ENCODE measurements at regions not wholly inside any gene's neighbourhood (a gene's known extent, or its start where the extent isn't known, plus 50 kb on each side); places are given as distances from the start of the nearest gene placed in this dataset.
A peak's percentile ranks its signal among the peaks of the same experiment; 100 is the strongest.

DNA sequence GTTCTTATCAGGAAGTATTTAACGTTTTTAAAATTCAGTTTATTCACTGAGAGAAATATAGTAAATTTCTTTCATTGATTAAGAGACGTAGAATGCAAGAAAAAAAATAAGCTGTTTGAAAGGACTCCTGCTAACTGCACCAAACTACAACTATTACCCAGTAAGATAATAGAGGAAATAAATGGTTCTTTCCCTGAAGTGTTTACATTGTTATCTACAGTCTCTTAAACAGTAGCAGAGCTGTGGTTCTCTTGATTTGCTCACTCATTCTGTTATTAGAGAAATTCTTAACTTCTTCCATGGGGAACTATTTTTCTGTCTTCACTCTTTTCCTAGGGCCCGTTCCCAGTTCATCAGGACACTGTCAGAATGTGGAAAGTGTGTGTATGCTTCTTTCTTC is 973.0 kb downstream of the KCNJ2 start:
- no peak for DNase-seq (ENCODE audit: low read depth)

DNA sequence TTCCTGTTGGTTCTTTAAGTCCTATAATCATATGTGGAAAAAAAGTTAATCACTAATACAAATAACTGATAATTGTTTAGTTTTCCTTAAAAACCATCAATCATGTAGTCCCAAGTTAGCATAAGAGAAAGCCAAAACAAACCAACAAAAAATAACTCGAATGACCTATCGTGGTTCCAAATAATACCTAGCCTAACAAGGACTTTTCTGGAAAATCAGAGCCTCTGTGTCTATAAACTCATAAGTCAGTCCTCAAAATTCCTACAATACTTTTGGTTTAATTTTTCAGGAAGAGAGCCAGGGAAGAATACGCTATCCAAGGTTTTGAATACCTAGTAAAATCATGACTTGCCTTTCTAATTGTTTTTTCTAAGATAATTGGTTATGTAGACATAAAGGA is 975.3 kb upstream of the SOX9 start:
- no peak for DNase-seq (ENCODE audit: low read depth)

DNA sequence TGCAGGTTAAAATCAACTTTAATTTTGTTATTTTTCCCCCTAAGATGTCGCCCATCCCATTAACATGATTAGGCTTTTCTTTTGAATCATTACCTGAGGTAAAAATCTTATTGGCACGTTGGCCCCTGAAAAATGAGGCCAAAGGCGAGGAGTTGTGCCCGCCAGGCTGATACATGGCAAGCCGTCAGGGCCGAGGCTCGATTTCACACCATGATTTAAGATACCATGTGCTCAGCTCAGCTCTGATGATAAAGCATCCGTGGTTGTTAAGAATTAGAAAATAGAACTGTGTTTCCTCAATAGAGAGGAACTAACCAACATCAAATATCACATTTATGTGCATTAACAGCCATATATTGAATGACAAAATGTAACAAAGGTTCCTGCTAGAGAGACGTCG is 972.9 kb upstream of the SOX9 start:
- DNase-seq (ENCODE audit: low read depth) = no peak

DNA sequence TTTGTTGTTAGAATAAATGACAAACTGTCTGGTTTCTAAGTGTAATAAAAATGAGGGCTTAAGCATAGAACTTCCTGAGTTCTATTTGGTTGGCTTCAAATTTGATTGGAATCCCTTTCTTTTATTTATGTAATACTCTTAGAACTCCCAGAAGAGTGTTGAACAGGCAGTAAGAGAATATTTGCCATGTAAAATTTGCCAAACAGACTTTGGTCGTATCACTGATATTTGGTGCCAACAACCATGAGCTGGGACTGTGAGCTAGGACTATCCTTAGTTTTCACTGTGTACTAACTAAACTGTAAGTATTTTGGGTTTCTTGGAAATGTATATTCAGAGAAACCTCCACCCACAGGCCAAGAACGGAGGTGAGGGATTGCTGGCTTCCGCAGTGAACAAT is 971.2 kb upstream of the SOX9 start:
- no peak for DNase-seq (ENCODE audit: low read depth)

DNA sequence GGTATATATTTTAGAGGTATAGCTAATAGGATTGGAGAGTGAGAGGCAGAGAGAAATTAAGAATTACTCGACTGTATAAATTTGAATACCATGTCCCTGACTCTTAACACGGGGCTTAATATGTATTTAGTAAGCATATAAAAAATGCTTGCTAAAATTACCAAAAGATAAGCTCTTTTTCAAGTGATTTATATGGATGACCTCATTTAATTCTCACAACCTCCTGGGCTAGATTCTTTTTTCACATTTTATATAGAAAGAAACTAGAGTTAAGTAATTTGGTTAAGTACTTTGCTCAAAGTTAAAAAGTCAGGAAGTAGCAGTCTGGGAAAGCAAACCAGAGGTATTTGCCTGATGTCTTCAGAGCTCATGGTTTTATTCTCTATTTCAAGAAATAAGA is 963.5 kb upstream of the SOX9 start:
- no peak for DNase-seq (ENCODE audit: low read depth)

DNA sequence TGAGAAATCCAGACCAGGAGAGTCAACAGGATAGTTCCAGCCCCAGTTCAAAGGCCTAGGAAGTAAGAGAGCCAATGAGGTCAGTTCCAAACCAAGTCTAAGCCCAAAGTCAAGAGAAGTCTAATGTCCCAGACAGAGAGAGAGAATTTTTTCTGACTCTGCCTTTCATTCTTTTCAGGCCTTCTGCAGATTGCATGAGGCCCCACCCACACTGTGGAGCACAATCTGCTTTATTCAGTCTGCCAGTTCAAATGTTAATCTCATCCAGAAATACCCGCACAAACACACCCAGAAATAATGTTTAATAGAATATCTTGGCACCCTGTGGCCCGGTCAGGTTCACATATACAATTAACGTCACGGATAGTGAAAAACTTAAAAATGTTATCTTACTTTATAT is 962.4 kb upstream of the SOX9 start:
- no peak for DNase-seq (ENCODE audit: low read depth)

DNA sequence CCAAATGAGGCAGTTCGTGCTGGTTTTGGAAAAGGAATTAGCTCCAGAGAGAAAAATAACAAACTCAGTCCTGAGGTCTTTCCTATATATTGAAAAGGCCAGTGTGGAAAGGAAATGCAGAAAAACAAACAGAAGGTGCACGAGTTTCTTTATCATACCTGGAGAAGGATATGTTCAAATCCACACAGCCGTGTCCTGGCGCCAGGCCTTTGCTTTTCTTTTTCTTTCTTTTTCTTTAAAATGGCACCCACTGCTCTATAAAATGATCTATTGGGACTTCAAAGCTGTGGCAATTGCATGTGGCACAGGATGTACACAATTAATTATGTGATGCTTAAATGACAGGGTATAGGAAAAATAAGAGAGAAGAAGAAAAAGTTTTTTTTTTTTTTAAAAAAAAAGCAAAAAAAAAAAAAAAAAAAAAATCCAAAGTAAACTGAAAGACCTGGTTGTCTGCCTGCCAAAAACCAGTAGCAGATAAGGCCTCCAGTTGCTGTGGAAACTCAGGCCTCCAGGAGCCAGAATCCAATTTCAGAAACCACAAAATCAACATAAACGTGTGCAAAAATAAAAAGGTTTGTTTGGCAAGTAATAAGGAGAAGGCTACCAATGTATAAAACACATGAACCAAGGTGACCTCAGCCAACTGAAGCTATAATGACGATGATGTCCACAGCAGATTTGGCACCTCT is 957.6 kb upstream of the SOX9 start:
- peak; percentile 38 for DNase-seq (ENCODE audit: low read depth)

DNA sequence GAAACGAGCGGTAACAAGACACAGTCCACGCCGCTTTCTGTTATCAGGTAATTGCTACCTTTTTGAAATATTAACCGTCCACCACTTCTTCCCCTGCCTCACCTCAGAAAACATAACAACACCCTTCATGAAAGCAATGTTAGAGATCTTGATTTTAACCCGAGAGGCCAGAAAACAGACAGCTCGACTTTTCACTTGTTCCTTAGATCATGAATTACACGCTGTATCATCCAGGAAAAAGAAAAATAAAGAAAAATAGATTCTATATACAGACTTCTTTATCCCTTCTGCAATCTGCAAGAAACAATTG is 957.1 kb upstream of the SOX9 start:
- DNase-seq (ENCODE audit: low read depth) = no peak

DNA sequence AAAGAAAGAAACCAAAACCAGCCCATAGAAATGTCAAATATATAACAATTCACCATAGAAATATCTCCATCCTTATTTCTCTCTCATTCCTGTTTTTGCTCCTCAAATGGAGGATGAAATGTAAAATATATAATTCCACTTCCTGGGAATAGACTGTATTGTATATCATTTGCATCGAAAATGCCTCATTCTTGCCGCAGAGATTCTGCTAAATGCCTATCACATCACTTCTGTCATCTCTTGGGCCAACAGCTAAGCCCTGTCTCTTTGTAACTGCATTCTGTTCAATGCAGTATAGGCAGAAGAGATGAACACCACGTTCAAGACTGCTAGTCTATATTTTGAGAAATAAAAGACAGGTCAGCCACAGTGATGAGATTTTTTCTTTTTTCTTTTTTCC is 956.3 kb upstream of the SOX9 start:
- DNase-seq (ENCODE audit: low read depth) = no peak

DNA sequence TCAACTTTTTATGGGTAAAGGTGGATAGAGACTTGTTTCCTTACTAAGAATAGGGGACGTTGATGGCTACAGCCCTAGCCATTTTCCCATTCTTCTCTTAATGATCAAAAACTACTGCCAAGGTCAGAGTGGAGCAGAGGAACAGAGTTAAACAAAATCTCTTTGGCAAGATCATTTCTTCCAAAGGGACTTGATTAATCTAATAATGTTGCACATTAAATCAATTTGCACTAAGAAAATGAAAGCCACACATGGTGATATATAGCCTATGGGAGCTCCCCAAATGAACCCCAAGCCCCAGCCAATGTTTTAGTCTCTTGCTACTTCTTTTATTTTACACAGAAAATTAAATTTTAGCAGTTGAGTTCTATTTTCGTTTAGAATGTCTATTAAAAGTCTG is 954.5 kb upstream of the SOX9 start:
- no peak for DNase-seq (ENCODE audit: low read depth)

DNA sequence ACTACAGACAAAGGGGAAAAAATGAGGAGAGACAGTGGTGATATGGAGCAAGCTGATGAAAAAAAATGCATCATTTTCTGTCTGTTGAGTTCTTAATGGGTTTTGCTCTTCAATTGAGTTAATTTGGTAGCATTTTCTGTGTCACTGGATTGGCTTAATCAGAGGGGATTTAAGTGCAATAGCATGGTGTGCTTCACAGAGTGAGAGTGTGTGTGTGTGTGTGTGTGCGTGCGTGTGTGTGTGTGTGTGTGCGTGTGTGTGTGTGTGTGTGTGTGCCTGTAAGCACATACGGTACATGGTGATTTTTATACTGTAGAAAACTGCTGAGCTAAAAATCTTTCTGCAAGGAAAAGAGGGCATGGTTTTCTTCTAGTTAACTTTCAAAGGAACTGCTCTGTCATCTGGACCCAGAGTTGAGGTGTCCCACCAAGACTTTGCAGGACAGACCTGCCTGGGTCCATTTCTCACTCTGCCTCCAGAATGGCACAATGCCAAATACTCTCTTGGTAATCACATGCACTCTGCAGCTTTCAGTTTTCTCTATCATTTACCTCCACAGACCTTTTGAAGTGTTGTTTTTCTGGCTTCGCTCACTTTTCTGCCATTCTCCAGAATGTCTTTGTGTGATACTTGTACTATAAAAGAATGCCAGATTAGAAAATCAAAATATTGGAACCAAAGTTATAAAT is 952.6 kb upstream of the SOX9 start:
- no peak for DNase-seq (ENCODE audit: low read depth)

DNA sequence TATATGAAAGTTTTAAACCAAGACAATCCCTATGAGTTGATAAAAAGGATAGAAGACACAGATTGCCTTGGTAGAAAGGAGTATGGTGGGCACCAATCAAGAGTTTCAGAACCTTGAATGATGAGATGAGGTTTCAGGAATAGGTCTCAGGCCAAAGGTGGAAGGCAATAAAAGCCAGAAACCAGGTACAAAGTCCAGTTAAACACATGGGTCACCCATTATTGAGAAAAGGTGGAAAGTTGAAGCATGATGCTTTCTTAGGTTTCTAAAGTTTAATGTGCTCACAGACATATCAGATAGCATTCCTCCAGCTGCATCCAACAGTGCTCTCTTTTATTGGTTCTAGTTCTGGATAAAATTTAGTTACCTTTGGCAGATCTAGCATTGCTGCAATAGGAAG is 950.8 kb upstream of the SOX9 start:
- no peak for DNase-seq (ENCODE audit: low read depth)

DNA sequence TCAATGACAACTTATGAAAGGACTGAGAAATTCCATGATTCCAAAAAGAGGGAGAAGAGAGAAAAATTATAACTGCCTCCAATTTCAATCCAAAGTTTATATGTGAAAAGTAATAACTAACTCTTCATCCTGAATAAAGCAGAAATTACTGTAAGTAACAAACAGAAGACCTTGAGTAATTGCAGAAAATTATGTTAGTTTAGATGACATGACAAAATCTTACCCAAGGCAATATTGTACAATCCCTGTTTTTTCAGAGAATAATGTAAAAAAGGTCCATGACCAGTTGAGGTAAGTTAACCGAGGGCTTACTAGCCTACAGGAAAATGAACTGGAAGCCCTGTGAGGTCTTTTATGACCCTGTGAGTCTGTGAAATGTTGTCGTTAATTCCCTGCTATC is 949.5 kb upstream of the SOX9 start:
- DNase-seq (ENCODE audit: low read depth) = no peak

DNA sequence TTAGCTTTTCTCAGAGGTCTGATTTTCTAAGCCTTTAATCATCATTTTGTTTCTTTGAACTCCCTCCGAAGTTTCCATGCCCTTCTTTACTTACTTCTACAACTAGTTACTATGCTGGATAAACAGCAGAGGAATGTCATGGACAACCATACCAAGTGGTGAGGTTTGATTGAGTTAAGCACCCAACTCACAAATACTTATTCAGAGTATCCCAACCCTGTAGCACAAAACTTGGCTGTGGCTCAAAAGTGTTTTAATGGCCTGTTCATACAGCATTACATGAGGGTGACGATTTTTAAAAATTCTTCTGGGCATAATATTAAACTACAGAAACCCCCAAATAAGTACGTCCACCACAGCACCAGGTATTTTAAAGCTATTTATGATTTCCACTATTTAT is 946.8 kb upstream of the SOX9 start:
- DNase-seq (ENCODE audit: low read depth) = no peak

DNA sequence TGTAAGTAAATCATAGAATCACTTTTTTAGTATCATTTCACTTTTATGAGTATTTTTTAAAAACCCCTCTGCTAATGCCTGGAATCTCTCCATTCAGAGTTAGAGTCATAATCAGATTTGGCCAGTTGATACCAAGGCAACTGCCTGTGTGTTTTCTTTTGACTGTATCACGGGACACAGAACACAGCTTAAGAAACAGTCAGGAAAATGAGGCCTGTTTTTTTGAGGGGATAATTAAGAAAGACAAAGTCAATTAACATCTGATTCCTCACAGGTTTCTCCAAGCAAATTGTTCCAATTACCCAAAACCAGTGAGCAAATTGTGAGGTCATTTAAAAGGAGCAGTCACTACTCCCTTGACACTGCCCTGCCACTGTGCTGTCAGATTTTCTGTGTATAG is 944.5 kb upstream of the SOX9 start:
- no peak for DNase-seq (ENCODE audit: low read depth)

DNA sequence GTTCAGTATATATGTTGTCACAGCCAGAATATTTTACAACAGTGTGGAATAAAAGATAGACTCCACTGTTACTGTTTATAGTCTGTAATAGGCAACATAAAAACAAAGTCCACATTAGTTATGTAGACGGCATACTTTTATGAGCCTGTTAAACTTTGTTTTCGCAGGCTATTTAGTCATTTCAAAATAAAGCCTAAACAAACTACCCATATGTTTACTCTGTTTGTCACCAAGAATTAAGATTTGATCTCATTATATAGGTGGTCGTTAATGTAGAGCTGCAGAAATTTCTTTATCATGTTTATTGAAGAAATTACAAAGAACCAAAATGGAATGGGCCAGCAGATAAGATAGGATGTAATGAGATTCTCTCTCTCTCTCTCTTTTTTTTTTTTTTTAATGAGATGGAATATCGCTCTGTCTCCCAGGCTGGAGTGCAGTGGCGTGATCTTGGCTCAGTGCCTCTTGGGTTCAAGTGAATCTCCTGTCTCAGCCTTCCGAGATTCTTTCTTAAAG is 943.8 kb upstream of the SOX9 start:
- no peak for DNase-seq (ENCODE audit: low read depth)

DNA sequence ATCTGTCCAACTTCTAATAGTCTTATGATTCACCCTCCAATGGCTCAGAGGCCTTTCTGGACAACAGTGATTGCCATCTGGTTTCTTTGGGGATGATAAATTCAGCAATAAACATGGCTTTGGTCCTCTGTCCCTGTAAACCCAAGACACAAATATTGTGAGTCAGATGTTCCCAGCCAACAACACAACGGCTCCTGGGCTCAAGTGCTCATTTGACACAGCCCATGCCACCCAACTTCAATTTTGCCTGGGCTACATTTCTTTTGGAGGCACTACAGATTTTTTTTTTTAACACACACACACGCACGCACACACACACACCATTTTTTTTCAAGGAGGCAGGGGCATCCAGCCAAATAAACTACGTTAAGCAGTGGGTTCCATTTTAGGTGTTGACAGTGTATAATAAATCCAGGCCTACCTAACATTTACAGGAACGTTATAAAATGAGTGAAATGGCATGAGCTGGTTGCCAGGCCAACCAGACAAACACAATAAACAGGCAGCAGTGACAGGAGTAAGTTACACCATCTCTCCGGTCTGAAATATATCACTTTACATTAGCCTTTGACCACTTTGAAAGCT is 939.9 kb upstream of the SOX9 start:
- DNase-seq (ENCODE audit: low read depth) = peak; percentile 80

DNA sequence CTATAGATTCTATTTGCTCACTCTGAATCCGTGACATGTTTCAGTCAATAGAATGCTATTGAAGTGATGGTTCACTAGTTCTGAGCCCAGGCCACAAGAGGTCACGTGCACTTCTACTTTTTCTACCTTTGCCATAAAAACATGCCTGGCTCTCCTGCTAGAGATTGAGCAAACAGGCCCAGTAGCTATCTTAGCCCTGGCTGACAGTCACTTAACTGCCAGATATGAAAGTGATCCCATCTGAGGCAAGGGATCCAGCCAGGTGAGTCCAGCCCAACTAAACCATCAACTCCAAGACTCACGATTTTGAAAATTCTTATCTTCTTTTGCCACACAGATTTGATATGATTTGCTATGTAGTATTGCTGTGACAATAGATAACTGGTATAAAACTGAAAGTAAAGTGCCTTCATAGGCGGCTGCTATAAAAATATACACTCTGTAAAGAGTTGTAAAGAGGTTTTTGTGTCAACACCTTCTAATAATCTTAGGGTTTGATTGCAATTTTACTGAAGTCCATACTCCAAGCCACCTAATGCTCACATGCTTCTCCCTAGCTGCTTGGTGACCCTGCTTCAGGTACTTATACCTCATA is 937.7 kb upstream of the SOX9 start:
- no peak for DNase-seq (ENCODE audit: low read depth)

DNA sequence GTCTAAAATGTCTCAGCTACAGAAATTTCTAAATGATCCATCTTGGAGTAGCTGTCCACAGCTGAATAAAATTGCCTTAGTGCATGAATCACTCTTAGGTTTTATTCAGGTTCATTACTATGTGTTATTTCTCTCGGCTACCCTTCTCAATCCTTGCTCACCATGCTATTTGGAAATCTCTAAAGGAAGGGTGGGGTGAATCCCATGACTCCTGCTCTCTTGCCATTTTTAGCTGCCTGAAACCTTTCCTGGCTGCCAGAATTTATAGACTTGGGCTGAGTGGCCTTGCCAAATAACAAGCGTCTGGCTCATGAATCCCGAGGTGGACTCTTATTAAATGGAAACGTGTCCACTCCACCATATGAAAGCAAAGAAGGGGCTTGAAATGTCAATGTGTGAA is 936.1 kb upstream of the SOX9 start:
- DNase-seq (ENCODE audit: low read depth) = peak; percentile 30

DNA sequence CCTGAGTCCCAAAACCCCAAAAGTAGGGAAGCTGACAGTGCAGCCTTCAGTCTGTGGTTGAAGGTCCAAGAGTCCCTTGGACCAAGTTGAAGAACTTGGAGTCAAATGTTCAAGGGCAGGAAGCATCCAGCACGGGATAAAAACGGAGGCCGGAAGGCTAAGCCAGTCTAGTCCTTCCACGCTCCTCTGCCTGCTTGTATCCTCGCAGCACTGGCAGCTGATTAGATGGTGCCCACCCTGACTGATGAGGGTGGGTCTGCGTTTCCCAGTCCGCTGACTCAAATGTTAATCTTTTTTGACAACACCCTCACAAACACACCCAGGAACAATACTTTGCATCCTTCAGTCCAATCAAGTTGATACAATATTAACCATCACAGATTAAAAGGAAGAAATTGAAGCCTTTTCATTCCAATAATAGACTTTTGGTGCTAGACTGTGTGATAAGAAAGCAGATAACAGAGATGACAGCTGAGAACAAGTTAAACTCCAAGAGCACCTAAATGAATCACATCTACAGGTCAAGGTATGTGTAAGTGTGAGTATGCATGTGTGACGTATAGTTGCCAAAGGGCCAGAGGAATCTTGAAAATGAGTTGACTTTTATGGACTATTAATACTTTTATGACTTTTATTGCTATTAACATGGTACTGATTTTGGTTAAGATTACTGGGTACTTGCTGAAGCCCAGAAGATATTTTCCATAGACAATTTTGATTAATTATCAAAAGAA is 933.5 kb upstream of the SOX9 start:
- no peak for DNase-seq (ENCODE audit: low read depth)

DNA sequence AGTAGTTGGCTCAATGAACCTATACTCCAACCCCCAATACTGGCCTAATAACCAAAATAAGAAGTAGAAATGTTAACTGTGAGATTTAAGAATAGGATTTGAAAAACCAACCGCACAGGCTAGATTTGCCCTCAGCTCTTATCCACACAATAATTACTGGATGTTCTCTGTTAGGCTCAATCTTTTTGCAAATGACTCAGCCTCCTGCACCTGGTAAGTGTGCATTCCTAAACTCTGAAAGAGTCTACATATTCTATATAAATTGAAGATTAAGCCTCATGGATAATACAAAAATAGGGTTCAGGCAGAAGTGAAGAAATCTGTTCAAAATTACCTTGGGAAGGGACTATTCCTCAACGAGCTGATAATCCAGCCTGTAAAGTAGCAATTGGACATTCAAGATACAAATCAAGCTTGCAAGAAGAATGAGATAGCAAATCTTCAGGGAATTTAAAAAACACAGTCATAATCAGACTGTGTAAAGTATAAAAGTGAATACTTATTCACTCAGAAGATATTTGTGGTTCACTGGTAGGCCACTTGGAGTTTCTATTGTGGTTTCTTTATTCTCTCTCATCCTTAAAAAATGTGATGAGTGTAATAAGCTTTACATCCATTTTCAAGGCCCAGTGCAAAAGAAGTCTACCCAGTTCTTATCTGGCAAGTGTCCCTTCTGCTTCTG is 931.9 kb upstream of the SOX9 start:
- peak; percentile 92 for DNase-seq (ENCODE audit: low read depth)

DNA sequence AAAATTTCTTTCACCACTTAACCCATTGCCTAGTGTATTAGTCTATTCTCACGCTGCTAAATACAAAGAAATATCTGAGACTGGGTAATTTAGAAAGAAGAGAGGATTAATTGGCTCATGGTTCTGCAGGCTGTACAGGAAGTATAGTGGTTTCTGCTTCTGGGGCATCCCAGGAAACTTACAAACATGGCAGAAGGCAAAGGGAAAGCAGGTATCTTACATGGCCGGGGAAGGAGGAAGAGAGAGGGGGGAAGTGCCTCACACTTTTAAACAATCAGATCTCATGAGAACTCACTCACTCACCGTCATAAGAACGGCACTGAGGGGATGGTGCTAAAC is 931.4 kb upstream of the SOX9 start:
- DNase-seq (ENCODE audit: low read depth) = no peak
